Prostate gland (tissue), 2 donors: ENCODE measurements at regions not wholly inside any gene's neighbourhood (a gene's known extent, or its start where the extent isn't known, plus 50 kb on each side); places are given as distances from the start of the nearest gene placed in this dataset.

Experiments used
- POLR2A ChIP-seq: fragments of 450-650 bp; IDR thresholded peaks from one replicate; pipeline ENCODE4 v1.6.1; 2016; ENCODE audit warnings: antibody characterized with exemption, mild to moderate bottlenecking
- POLR2AphosphoS5 ChIP-seq: sonication (generic); formaldehyde crosslinking; IDR thresholded peaks from one replicate; pipeline ENCODE4 v1.6.1; 2017; ENCODE audit warnings: antibody characterized with exemption
- TF ChIP-seq, protein P1 (sequence below), 4 experiments: fragments of 200-600 bp in 2 of 4; fragments of 450-650 bp in 2 of 4; sonication (generic) in 2 of 4; IDR thresholded peaks; 1 replicate in 3 of 4; 2 replicates in 1 of 4; pipeline ENCODE4 v1.5.1; 2016 to 2019; ENCODE audit warnings: antibody characterized with exemption in 4 of 4, mild to moderate bottlenecking in 2 of 4, moderate library complexity in 2 of 4

DNA sequence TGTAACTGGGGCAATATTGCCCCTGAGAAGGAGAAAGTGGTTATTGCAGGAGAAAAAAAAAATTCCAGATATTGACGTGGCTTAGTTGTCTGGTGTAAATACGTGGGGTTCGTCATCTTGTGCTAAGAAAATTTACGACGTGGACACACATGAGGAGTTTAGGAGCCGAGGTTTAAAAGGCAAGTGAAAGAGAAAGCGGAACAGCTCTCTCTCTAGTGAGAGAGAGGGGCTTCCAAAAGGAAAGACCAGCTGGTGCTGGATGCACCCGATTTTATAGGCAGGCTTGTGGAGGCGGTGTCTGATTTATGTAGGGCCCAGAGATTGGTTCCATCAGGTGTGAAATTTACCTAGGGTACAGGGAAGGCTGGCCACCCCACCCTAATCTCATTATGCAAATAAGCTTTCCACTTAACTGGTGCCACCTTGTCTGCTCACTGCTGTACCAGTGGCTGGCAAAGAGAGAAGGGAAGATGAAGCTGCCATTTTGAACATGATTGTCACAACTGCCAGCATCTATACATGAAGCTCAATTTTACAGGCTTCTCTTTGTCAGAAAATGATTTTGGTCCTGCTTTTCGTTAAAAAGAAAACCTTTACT lies 845.1 kb downstream of the DACH1 start:
- no peak for TF ChIP-seq POLR2AphosphoS5
- no peak for TF ChIP-seq POLR2A
- TF ChIP-seq, protein P1, sequence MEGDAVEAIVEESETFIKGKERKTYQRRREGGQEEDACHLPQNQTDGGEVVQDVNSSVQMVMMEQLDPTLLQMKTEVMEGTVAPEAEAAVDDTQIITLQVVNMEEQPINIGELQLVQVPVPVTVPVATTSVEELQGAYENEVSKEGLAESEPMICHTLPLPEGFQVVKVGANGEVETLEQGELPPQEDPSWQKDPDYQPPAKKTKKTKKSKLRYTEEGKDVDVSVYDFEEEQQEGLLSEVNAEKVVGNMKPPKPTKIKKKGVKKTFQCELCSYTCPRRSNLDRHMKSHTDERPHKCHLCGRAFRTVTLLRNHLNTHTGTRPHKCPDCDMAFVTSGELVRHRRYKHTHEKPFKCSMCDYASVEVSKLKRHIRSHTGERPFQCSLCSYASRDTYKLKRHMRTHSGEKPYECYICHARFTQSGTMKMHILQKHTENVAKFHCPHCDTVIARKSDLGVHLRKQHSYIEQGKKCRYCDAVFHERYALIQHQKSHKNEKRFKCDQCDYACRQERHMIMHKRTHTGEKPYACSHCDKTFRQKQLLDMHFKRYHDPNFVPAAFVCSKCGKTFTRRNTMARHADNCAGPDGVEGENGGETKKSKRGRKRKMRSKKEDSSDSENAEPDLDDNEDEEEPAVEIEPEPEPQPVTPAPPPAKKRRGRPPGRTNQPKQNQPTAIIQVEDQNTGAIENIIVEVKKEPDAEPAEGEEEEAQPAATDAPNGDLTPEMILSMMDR (IDR thresholded peaks at IDR 0.05): no peak
